GM13976 (cell line): ENCODE measurements at regions not wholly inside any gene's neighbourhood (a gene's known extent, or its start where the extent isn't known, plus 50 kb on each side); places are given as distances from the start of the nearest gene placed in this dataset.

Experiments
- DNase-seq: peaks from one replicate; pipeline ENCODE4 v3.0.0; 2012; ENCODE audit warnings: low spot score
- CTCF ChIP-seq: IDR thresholded peaks from 2 replicates; pipeline ENCODE4 v1.5.1; 2012; ENCODE audit warnings: borderline replicate concordance, mild to moderate bottlenecking; ENCODE audit not compliant: insufficient read depth; ENCODE audit errors: extremely low read depth, missing control alignments, control extremely low read depth
- in situ Hi-C: fragments of 300-500 bp; cut with MboI; formaldehyde crosslinking; loops from one replicate; pipeline ENCODE4 v1.12.0; 2022; ENCODE audit warnings: low sequenced_read_pairs, mixed read lengths, inconsistent platforms; ENCODE audit not compliant: unreplicated experiment

- DNase-seq = no peak
- TF ChIP-seq CTCF = no peak
- in situ Hi-C loops = no loop called here
These were observed 110.6 kb downstream of the PFKFB3 start for GRCh38 chr10:6313111-6313895.

- no peak for TF ChIP-seq CTCF
- DNase-seq = no peak
- in situ Hi-C loops = no loop called here
These were observed 112.0 kb downstream of the PFKFB3 start for GRCh38 chr10:6314620-6315205.

GRCh38 chr10:6319119-6319518 is 116.4 kb downstream of the PFKFB3 start:
- TF ChIP-seq CTCF = no peak
- in situ Hi-C loops = no loop called here
- no peak for DNase-seq

GRCh38 chr10:6320320-6321010 is 117.7 kb downstream of the PFKFB3 start:
- no peak for DNase-seq
- in situ Hi-C loops = no loop called here
- no peak for TF ChIP-seq CTCF

GRCh38 chr10:6321880-6322279 is 119.1 kb downstream of the PFKFB3 start:
- DNase-seq = no peak
- in situ Hi-C loops = no loop called here
- no peak for TF ChIP-seq CTCF

- in situ Hi-C loops = no loop called here
- no peak for DNase-seq
- no peak for TF ChIP-seq CTCF
These were observed 120.1 kb downstream of the PFKFB3 start for GRCh38 chr10:6322805-6323204.
